Liver (tissue), 8 donors: ENCODE measurements at regions not wholly inside any gene's neighbourhood (a gene's known extent, or its start where the extent isn't known, plus 50 kb on each side); places are given as distances from the start of the nearest gene placed in this dataset.

ENCODE experiments used
- DNase-seq: peaks from one replicate; pipeline ENCODE4 v3.0.0-alpha.2; 2017; ENCODE audit warnings: low spot score
- H3K27ac ChIP-seq, 2 donors: one replicate each; pipeline ENCODE4 v1.7.0; 2013; ENCODE audit warnings: inconsistent platforms in 2 of 2, low read length in 2 of 2, control low read depth in 1 of 2, low read depth in 1 of 2, mild to moderate bottlenecking in 1 of 2
- H3K27me3 ChIP-seq, 4 donors: one replicate each; pipeline versions ENCODE4 v1.6.1 to v1.7.0; 2013; ENCODE audit warnings: low read length in 3 of 4, inconsistent platforms in 1 of 4, mild to moderate bottlenecking in 1 of 4, moderate library complexity in 1 of 4; ENCODE audit not compliant: control insufficient read depth in 4 of 4, insufficient read depth in 4 of 4
- H3K36me3 ChIP-seq, 4 donors: one replicate each; pipeline versions ENCODE4 v1.6.1 to v1.7.0; 2013; ENCODE audit warnings: low read length in 3 of 4, mild to moderate bottlenecking in 3 of 4, low read depth in 1 of 4, moderate library complexity in 1 of 4; ENCODE audit not compliant: control insufficient read depth in 4 of 4, insufficient read depth in 3 of 4
- H3K4me1 ChIP-seq, 4 donors: one replicate each; pipeline versions ENCODE4 v1.6.1 to v1.7.0; 2013; ENCODE audit warnings: low read length in 3 of 4, mild to moderate bottlenecking in 3 of 4, moderate library complexity in 1 of 4; ENCODE audit not compliant: control insufficient read depth in 4 of 4, insufficient read depth in 4 of 4
- H3K4me3 ChIP-seq, 3 donors: one replicate each; pipeline versions ENCODE4 v1.6.1 to v1.7.0; 2013; ENCODE audit warnings: low read length in 3 of 3, control low read depth in 1 of 3, low read depth in 1 of 3, mild to moderate bottlenecking in 1 of 3
- H3K9ac ChIP-seq, 2 donors: one replicate each; pipeline ENCODE4 v1.7.0; 2013; ENCODE audit warnings: low read length in 2 of 2, mild to moderate bottlenecking in 2 of 2, moderate library complexity in 2 of 2, control low read depth in 1 of 2, low read depth in 1 of 2
- H3K9me3 ChIP-seq, 4 donors: one replicate each; pipeline versions ENCODE4 v1.6.1 to v1.7.0; 2013; ENCODE audit warnings: low read length in 3 of 4; ENCODE audit not compliant: control insufficient read depth in 4 of 4
- EGR1 ChIP-seq, 2 donors: IDR thresholded peaks; 2 replicates each; pipeline ENCODE4 v1.6.1; 2016 to 2018; ENCODE audit warnings: antibody characterized with exemption in 2 of 2, low read depth in 2 of 2
- FOXA1 ChIP-seq: IDR thresholded peaks from 2 replicates; pipeline ENCODE4 v1.6.1; 2016; ENCODE audit warnings: antibody characterized with exemption
- GABPA ChIP-seq, 2 donors: IDR thresholded peaks in 1 of 2; conservative IDR thresholded peaks in 1 of 2; 2 replicates each; pipeline ENCODE4 v1.6.1; 2016; ENCODE audit warnings: antibody characterized with exemption in 2 of 2, mild to moderate bottlenecking in 1 of 2, moderate library complexity in 1 of 2
- HNF4A ChIP-seq, 2 donors: conservative IDR thresholded peaks; 2 replicates each; pipeline ENCODE4 v1.6.1; 2016; ENCODE audit warnings: antibody characterized with exemption in 2 of 2, mild to moderate bottlenecking in 2 of 2
- JUND ChIP-seq, 2 donors: IDR thresholded peaks; 2 replicates each; pipeline ENCODE4 v1.6.1; 2016; ENCODE audit warnings: antibody characterized with exemption in 2 of 2
- NR2F2 ChIP-seq: IDR thresholded peaks from 2 replicates; pipeline ENCODE4 v1.6.1; 2016; ENCODE audit warnings: antibody characterized with exemption
- RAD21 ChIP-seq, 2 donors: IDR thresholded peaks; 2 replicates each; pipeline ENCODE4 v1.6.1; 2016; ENCODE audit warnings: antibody characterized with exemption in 2 of 2, mild to moderate bottlenecking in 2 of 2
- RXRA ChIP-seq, 2 donors: IDR thresholded peaks; 2 replicates each; pipeline ENCODE4 v1.6.1; 2017 to 2018; ENCODE audit warnings: antibody characterized with exemption in 2 of 2, mild to moderate bottlenecking in 1 of 2
- SP1 ChIP-seq: IDR thresholded peaks from 2 replicates; pipeline ENCODE4 v1.6.1; 2018; ENCODE audit warnings: antibody characterized with exemption, mild to moderate bottlenecking
- WGBS: extraction: QIAGEN DNeasy Blood & Tissue Kit; methylation state at CpG from one replicate; pipeline ENCODE4 v1.1.7; 2013; 5-methylcytosine and 5-hydroxymethylcytosine counted together
- TF ChIP-seq, protein P1 (sequence below): IDR thresholded peaks from 2 replicates; pipeline ENCODE4 v1.6.1; 2016; ENCODE audit warnings: antibody characterized with exemption, mild to moderate bottlenecking
- TF ChIP-seq, protein P2 (sequence below): fragments of 150-350 bp; IDR thresholded peaks from 2 replicates; pipeline ENCODE4 v1.5.1; 2017; ENCODE audit warnings: improper control_type of control experiment, low read depth, low read length; ENCODE audit not compliant: missing input control
- TF ChIP-seq, protein P3 (sequence below): IDR thresholded peaks from 2 replicates; pipeline ENCODE4 v1.6.1; 2016; ENCODE audit warnings: antibody characterized with exemption
- TF ChIP-seq, protein P4 (sequence below): IDR thresholded peaks from 2 replicates; pipeline ENCODE4 v1.6.1; 2016; ENCODE audit warnings: antibody characterized with exemption
- donor health status: healthy.
- donor health status: healthy.
- donor health status: healthy.
- donor health status: healthy.
- donor health status: healthy.

GRCh38 chr2:22478329-22478728 lies 906.6 kb upstream of the KLHL29 start:
- Histone ChIP-seq H3K36me3 (no peaks in the 10 kb centered on the region), H3K4me1 (no peaks in the 10 kb centered on the region), H3K27me3 (no peaks in the 10 kb centered on the region), H3K4me3 (no peak overlapping the region), H3K27ac (no peak overlapping the region), H3K9ac (no peak overlapping the region), H3K9me3 (no peaks in the 10 kb centered on the region)
- TF ChIP-seq, protein P1, sequence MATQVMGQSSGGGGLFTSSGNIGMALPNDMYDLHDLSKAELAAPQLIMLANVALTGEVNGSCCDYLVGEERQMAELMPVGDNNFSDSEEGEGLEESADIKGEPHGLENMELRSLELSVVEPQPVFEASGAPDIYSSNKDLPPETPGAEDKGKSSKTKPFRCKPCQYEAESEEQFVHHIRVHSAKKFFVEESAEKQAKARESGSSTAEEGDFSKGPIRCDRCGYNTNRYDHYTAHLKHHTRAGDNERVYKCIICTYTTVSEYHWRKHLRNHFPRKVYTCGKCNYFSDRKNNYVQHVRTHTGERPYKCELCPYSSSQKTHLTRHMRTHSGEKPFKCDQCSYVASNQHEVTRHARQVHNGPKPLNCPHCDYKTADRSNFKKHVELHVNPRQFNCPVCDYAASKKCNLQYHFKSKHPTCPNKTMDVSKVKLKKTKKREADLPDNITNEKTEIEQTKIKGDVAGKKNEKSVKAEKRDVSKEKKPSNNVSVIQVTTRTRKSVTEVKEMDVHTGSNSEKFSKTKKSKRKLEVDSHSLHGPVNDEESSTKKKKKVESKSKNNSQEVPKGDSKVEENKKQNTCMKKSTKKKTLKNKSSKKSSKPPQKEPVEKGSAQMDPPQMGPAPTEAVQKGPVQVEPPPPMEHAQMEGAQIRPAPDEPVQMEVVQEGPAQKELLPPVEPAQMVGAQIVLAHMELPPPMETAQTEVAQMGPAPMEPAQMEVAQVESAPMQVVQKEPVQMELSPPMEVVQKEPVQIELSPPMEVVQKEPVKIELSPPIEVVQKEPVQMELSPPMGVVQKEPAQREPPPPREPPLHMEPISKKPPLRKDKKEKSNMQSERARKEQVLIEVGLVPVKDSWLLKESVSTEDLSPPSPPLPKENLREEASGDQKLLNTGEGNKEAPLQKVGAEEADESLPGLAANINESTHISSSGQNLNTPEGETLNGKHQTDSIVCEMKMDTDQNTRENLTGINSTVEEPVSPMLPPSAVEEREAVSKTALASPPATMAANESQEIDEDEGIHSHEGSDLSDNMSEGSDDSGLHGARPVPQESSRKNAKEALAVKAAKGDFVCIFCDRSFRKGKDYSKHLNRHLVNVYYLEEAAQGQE: no peak
- TF ChIP-seq RXRA (IDR thresholded peaks at IDR 0.05) (no peak), RAD21 (IDR thresholded peaks at IDR 0.05) (no peak)
- WGBS: 85% methylated on average over 3 of the region's 3 CpGs
- DNase-seq: no peak

DNA sequence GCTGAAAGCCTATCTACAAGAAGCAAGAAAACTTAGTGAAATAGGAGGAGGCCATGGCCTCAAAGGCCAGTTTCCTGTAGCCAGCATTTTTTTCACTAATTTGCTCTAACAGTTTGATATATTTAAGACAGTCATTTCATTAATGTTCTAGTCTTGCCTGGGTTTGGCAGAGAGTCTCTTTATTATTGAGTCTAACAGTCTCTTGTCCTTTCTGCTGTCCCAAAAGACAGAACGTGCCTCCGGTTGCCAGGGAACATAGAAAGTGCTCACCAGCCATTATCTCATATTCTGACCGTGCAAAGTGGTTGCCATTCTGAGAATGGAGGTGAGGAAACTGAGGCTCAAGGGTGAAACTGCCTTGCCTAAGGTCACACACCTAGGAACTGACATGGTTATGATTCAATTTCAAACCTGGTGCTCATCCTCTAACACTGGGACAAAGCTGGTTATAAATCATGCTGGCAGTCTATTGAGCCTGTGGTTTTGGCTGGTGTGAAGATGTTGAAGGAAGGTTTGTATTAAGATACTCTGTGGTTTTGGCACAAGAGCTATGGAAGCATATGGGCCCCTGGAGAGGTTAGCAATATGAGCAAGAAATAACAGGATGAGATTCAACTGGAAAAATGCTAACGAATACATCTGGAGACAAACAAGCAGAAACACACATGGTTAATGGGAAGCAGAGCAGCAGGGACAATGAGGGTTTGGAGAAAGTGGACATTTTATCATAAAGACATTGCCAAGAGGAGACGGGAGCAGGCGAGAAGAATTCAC lies 903.3 kb upstream of the KLHL29 start:
- Histone ChIP-seq H3K9me3 (no peaks in the 10 kb centered on the region), H3K27ac (no peak overlapping the region), H3K4me1 (no peaks in the 10 kb centered on the region), H3K9ac (no peak overlapping the region), H3K36me3 (no peaks in the 10 kb centered on the region), H3K27me3 (no peaks in the 10 kb centered on the region), H3K4me3 (no peak overlapping the region)
- DNase-seq: no peak
- no peak for TF ChIP-seq RXRA (IDR thresholded peaks at IDR 0.05)
- no peak for TF ChIP-seq HNF4A (conservative IDR thresholded peaks at IDR 0.05)
- no peak for TF ChIP-seq NR2F2
- WGBS: 79% methylated on average over 6 of the region's 6 CpGs

- DNase-seq: no peak
- Histone ChIP-seq H3K27me3 (no peaks in the 10 kb centered on the region), H3K27ac (no peak overlapping the region), H3K36me3 (no peaks in the 10 kb centered on the region), H3K9me3 (no peaks in the 10 kb centered on the region), H3K9ac (no peak overlapping the region), H3K4me3 (no peak overlapping the region), H3K4me1 (no peaks in the 10 kb centered on the region)
- TF ChIP-seq RXRA (IDR thresholded peaks at IDR 0.05) (no peak), RAD21 (IDR thresholded peaks at IDR 0.05) (no peak), EGR1 (IDR thresholded peaks at IDR 0.05; ENCODE audit: low read depth in 2 of 2) (no peak), FOXA1 (no peak), GABPA (IDR thresholded peaks at IDR 0.05 in 1 of 2, conservative IDR thresholded peaks at IDR 0.05 in 1 of 2) (no peak), SP1 (no peak), NR2F2 (no peak), JUND (IDR thresholded peaks at IDR 0.05) (no peak)
- TF ChIP-seq, protein P2, sequence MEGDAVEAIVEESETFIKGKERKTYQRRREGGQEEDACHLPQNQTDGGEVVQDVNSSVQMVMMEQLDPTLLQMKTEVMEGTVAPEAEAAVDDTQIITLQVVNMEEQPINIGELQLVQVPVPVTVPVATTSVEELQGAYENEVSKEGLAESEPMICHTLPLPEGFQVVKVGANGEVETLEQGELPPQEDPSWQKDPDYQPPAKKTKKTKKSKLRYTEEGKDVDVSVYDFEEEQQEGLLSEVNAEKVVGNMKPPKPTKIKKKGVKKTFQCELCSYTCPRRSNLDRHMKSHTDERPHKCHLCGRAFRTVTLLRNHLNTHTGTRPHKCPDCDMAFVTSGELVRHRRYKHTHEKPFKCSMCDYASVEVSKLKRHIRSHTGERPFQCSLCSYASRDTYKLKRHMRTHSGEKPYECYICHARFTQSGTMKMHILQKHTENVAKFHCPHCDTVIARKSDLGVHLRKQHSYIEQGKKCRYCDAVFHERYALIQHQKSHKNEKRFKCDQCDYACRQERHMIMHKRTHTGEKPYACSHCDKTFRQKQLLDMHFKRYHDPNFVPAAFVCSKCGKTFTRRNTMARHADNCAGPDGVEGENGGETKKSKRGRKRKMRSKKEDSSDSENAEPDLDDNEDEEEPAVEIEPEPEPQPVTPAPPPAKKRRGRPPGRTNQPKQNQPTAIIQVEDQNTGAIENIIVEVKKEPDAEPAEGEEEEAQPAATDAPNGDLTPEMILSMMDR: no peak
- TF ChIP-seq, protein P3, sequence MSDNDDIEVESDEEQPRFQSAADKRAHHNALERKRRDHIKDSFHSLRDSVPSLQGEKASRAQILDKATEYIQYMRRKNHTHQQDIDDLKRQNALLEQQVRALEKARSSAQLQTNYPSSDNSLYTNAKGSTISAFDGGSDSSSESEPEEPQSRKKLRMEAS: no peak
- TF ChIP-seq, protein P4, sequence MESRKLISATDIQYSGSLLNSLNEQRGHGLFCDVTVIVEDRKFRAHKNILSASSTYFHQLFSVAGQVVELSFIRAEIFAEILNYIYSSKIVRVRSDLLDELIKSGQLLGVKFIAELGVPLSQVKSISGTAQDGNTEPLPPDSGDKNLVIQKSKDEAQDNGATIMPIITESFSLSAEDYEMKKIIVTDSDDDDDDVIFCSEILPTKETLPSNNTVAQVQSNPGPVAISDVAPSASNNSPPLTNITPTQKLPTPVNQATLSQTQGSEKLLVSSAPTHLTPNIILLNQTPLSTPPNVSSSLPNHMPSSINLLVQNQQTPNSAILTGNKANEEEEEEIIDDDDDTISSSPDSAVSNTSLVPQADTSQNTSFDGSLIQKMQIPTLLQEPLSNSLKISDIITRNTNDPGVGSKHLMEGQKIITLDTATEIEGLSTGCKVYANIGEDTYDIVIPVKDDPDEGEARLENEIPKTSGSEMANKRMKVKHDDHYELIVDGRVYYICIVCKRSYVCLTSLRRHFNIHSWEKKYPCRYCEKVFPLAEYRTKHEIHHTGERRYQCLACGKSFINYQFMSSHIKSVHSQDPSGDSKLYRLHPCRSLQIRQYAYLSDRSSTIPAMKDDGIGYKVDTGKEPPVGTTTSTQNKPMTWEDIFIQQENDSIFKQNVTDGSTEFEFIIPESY: no peak
- WGBS: 70% methylated on average over 2 of the region's 2 CpGs
Observed at GRCh38 chr2:22483036-22483435, 901.9 kb upstream of the KLHL29 start.
